NCI-H1694 treated with DMSO at 0.1 percent for 48 hours (cell line): ENCODE measurements at regions not wholly inside any gene's neighbourhood (a gene's known extent, or its start where the extent isn't known, plus 50 kb on each side); places are given as distances from the start of the nearest gene placed in this dataset.

Experiments used
- DNase-seq: peaks from one replicate; lab custom pipeline; 2025; lab: John Stamatoyannopoulos, UW

GRCh38 chr2:129753261-129753660, 226.2 kb upstream of the RAB6C start:
- DNase-seq = no peak

DNA sequence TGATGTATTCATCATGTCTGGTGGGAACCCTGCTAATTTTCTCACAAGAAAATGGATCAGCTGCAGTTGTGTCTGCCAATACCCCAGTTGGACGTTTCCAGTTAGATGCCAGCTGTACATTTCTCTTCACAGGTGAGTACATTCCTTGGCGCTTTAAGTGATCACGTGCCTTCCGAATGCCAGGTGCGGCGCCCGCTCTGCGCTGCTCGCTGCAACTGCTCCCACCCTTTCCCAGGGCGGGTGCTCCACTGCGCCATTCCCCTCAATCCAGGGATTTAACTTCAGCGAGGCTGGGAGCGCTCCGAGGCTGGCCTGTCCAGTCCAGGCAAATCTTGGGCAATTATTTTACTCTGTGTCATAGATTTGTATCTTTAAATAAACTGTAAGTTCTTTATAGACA, 225.0 kb upstream of the RAB6C start:
- DNase-seq = no peak

- DNase-seq = no peak
These were observed 224.6 kb upstream of the RAB6C start for GRCh38 chr2:129754831-129755230.

DNA sequence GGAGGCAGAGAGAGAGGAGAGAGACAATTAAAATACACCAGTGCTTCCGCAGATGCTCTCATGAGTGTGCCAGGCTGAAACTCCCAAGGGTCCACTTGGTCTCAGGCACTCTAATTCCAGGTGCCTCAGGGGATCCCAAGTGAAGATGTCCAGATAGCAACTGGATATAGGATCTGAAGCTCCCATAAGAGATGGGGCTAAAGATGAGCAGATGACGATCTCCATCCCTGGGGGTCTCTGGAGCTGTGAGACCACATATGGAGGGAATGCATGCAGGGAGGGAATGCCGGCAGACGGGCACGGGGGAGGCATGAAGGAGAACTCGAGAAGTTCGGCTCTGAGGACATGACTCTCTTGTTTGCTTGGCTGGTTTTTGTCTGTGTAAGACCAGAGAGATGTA, 223.7 kb upstream of the RAB6C start:
- DNase-seq = no peak

DNA sequence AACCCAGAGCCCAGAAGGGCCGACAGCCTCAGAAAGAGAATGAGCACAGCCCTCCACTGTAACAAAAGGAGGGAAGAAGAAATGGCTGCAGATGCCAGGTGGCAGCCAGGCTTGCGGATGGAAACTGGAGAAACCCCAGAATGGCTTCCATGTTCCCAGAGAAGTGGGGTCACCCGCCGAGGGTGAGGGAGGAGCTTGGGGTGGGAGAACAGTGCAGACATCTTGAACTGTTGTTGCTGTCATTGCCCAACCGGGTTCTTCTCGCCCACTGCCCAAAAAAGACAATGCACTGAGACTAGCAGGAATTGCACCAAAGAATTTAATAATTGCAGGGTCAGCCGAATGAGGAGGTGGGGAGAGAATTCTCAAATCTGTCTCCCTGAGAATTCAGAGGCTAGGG, 223.2 kb upstream of the RAB6C start:
- DNase-seq = no peak

- no peak for DNase-seq
These were observed 222.0 kb upstream of the RAB6C start for GRCh38 chr2:129757366-129757914.

GRCh38 chr2:129757915-129758783, 221.3 kb upstream of the RAB6C start:
- DNase-seq = no peak

DNA sequence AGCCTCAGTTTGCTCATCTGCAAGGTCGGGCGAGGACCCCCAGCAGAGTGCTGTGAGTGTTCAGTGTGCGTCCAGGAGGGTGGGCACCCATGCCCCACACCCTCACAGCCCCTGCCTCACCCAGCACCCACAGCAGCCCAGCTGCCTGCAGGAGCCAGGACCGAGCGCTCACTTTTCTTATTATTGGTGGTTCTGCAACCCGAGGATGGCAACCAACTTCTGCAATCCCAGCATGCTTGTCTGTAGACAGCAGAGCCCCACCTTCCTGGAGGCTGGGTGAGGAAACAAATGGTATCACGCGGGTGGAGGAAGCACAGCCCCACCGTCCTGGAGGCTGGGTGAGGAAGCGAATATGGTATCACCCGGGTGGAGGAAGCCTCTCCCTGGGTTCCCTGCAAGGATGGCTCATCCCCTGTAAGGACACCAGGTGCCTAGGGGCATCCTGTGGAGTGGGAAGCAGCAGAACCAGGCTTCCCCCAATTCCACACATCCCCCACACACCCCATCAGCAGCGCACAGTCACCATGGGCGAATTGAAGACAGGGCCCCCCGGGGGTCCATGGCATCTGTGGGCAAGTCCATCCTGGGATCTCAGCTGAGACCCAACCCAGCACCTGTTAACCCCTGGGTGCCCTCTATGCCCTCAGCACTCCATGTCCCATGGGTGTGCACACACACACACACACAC, 220.5 kb upstream of the RAB6C start:
- no peak for DNase-seq

DNA sequence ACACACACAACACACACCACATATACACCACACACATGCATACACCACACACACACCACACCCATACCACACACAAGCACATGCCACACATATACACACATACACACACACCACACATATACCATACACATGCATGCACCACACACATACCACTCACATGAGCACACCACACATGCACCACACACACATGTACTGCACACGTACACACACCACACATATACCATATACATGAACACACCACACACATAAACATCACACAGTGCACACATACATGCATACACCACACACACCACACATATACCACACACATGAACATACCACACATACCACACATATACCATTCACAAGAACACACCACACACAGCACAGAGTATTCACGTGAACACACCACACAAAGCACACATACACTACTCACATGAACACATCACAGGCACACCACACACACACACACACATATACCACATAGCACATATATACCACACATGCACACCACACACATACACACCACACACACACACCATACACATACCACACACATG, 219.9 kb upstream of the RAB6C start:
- no peak for DNase-seq

GRCh38 chr2:129760669-129761068, 218.8 kb upstream of the RAB6C start:
- no peak for DNase-seq

DNA sequence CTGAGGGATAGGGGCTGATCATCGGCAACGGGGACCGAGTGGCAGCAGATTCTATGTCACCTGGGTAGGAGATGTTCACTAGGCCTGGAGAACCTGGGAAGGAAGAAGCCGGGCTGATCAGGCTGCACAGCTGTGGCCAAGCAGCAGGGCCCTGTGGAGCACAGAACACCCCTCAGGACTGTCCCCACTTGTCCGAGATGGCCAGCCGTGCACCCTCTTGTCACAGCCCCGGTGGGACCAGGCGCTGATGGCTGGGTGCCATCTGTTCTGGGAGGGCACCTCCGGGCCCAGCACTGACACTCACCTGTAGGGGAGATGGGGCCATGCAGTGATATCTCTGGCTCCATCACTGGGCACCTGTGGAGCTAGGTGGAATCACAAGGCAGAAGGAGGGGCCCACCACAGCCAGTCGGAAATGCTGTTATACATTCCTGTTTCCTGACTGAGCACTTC, 217.9 kb upstream of the RAB6C start:
- no peak for DNase-seq

DNA sequence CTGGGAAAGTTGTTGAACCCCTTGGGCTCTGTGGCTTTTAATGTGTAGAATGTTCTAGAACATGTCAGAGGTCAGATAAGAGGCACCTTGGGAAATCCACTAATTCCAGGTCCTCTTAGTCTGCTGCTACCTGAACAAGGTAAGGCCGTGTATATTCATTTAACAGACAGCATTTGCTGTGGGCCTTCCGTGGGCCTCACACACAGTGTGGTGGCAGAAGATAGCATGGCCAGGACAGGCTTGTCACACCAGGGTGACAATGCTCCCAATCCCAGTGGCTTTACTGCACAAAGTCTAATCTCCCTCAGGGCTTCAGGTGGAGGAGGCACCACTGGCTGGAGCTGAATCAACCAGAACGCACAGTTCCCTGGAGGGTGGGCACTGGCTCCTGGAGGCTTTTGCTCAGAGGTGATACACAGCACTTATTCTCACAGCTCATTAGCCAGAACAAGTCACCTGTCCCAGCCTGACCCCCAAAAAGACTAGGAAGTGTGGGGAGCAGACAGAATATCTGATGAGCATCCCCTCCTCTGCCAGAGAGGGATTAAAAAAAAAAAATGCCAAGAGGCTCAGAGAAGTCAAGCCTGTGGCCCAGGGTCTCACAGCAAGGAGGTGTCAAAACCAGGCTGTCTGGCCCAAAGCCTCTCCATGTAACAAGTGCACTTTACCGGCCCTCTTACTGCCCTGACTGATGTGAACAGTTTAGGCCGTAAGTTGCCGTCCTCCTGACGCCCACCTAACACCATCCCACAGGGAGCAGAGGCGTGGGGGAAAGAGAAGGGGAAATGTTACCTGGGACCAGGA, 216.9 kb upstream of the RAB6C start:
- no peak for DNase-seq

GRCh38 chr2:129763190-129763846, 216.1 kb upstream of the RAB6C start:
- DNase-seq = no peak

DNA sequence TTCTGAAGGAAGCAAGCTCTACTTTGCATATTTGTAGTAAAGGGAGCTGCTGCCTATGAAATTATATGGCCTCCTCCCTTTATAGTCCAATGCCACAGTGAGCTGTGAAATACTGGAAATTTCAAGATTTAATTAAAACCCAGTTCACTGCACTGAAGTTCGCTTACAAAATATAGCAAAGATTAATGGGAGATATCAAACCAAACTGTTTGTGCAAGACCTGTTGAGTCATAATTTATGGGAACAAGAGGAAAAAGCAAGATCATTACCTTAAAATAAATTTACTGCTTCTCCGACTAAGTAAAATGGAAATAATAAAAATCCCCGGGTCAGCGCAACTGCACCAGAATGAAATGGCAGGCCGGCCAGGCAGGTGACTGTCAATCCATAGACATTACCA, 215.5 kb upstream of the RAB6C start:
- DNase-seq = no peak

DNA sequence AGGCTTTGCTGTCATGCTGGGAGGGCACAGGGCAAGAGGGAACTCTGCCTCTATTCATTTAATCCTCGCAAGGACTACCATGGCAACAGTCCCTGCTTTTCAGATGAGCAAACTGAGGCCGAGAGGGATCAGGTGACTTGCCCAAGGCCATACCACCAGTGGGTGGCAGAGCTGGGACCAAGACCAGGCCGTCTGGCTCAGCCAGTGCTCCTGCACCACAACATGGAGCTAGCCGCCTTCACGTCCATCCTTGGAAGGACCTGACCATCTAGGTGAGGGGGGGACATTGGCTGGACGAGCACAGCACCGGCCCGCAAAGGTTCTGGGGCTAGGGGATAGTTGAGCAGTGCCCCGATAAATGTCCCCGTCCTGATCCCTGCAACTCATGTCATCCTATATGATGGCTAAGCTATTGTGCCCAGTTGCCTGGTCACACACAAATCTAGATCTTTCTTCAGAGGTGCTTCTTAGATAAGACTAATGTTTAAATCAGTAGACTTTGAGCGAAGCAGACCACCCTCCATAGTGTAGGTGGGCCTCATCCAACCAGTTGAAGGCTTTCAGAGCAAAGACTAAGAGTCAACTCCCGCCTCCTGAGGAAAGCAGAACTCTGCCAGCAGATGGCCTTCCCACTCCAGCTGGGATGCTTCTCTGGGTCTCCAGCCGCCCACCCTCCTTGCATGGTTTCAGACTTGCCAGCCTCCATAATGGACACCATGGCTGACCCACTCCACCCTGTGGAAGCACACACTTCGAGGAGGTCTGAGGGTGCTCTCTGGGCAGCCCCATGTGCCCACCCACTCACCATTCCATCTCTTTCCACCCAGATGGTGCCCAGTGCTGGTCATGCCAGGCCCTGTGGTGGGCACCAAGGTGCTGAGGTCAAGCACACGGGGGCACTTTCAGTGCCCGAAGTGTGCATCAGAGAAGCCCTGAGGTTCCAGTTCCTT, 214.8 kb upstream of the RAB6C start:
- DNase-seq = no peak

DNA sequence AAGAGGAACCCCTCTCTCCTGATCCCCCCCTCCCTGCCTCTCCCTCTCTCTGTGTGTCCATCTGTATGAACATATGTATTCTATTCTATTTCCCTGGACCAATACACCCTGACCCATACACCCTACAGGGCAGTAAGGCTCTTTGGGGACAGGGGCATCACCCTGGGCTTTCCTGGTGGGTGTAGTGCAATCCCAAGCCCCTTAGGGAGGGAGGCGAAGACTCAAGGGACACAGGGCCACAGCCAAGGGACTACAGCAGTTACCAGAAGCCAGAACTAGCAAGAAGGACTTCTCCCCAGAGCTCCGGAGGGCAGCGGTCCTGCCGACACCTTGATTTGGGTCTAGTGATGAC, 214.2 kb upstream of the RAB6C start:
- DNase-seq = no peak

- DNase-seq = no peak
These were observed 213.7 kb upstream of the RAB6C start for GRCh38 chr2:129765678-129766351.

DNA sequence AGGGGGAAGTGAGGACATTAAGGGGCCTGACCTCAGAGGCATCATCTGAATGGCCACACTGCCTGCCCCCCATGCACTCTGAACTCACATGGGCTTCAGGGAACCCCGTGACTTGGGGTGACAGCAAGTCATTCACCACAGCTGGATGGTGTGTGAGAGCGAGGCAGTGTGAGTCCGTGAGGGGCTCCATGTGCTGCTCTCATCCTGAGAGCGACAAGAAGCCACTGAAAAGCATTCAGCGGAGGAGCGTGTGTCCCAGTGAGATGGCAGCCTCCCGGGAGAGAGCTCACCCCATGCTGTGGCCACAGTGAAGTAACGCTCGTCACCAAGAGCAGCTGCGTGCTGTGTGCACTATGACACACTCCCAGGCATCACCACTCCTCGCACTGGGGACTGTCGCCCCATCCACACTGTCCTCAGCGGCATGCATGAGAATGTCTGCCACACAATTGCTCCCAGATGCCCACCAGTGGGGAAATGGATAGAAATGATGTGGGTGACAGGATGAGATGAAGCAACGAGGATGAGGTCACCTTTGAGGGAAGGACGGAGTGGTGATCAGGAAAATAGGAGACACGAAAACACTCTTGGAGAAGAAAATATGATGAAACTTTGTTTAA, 213.0 kb upstream of the RAB6C start:
- DNase-seq = no peak

DNA sequence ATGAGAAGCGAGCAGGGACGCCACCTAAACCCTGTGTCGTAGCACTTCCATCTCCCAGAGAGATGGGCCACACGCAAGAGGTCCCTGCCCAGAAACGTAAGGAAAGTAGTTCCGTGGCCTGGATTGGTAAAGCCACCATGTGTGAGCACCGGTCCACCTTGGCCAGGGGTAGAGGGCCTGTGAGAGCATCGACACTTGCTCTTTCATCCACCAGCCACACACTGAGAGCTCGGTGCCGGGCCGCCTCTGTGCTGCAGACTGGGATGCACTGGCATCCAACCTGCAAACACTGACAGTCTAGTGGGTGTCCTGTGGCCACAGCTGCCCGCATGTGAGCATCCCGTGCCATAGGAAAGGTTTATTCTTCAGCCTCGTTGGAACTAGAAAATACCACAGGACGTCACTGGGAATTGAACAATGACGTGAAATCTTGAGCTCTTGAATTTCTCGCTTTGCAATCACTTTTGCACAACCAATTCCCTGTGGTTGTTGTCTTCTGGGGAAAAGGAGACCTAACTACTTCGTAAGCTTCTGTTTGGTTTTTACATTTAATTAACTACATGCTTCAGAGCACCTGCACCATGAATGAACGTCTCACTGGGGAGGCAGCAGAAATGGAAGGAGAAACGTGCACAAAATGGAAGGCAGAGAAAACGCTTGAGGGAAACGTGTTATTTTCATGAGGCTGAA, 212.0 kb upstream of the RAB6C start:
- no peak for DNase-seq
